Muscle of leg (tissue), 3 donors: ENCODE measurements at regions not wholly inside any gene's neighbourhood (a gene's known extent, or its start where the extent isn't known, plus 50 kb on each side); places are given as distances from the start of the nearest gene placed in this dataset.

Source experiments
- DNase-seq: peaks from one replicate; pipeline ENCODE4 v3.0.0; 2013
- H3K27ac ChIP-seq: one replicate; pipeline ENCODE4 v1.5.1; 2013; ENCODE audit warnings: mild to moderate bottlenecking, low read length, control low read depth
- H3K27me3 ChIP-seq: one replicate; pipeline ENCODE4 v1.6.1; 2013; ENCODE audit warnings: low read length; ENCODE audit not compliant: control insufficient read depth, insufficient read depth
- H3K36me3 ChIP-seq: one replicate; pipeline ENCODE4 v1.6.1; 2013; ENCODE audit warnings: low read length; ENCODE audit not compliant: control insufficient read depth, insufficient read depth
- H3K4me1 ChIP-seq: one replicate; pipeline ENCODE4 v1.6.1; 2013; ENCODE audit warnings: low read length; ENCODE audit not compliant: control insufficient read depth, insufficient read depth
- H3K4me3 ChIP-seq: one replicate; pipeline ENCODE4 v1.5.1; 2013; ENCODE audit warnings: low read length, control low read depth
- H3K9me3 ChIP-seq: replicated peaks from 2 replicates; pipeline ENCODE4 v1.6.1; 2013; ENCODE audit warnings: low read depth, low read length; ENCODE audit not compliant: control insufficient read depth
- WGBS: methylation state at CpG from one replicate; pipeline ENCODE4 v1.1.5; 2013; ENCODE audit warnings: missing lambda C conversion rate; ENCODE audit not compliant: insufficient coverage; 5-methylcytosine and 5-hydroxymethylcytosine counted together

GRCh38 chr7:12064586-12065127 is 146.4 kb upstream of the TMEM106B start:
- Histone ChIP-seq H3K36me3 (no peaks in the 10 kb centered on the region), H3K4me3 (no peak overlapping the region), H3K27me3 (no peaks in the 10 kb centered on the region), H3K9me3 (no peaks in the 10 kb centered on the region), H3K4me1 (no peaks in the 10 kb centered on the region), H3K27ac (no peak overlapping the region)
- no CpG with 5 or more reads among the region's 1 CpG for WGBS
- DNase-seq, result no peak

GRCh38 chr7:12066004-12066403 is 145.1 kb upstream of the TMEM106B start:
- Histone ChIP-seq H3K27me3 (no peaks in the 10 kb centered on the region), H3K4me1 (no peaks in the 10 kb centered on the region), H3K4me3 (no peak overlapping the region), H3K9me3 (no peaks in the 10 kb centered on the region), H3K27ac (no peak overlapping the region), H3K36me3 (no peaks in the 10 kb centered on the region)
- 100% methylated on average over 1 of the region's 4 CpGs for WGBS
- no peak for DNase-seq

GRCh38 chr7:12066521-12066920 is 144.6 kb upstream of the TMEM106B start:
- WGBS, result 79% methylated on average over 2 of the region's 2 CpGs
- Histone ChIP-seq H3K27me3 (no peaks in the 10 kb centered on the region), H3K4me3 (no peak overlapping the region)

GRCh38 chr7:12067156-12067831 is 143.8 kb upstream of the TMEM106B start:
- Histone ChIP-seq H3K36me3 (no peaks in the 10 kb centered on the region), H3K4me3 (no peak overlapping the region), H3K9me3 (no peaks in the 10 kb centered on the region), H3K27ac (no peak overlapping the region), H3K4me1 (no peaks in the 10 kb centered on the region), H3K27me3 (no peaks in the 10 kb centered on the region)
- DNase-seq, result peak; percentile 25
- 86% methylated on average over 10 of the region's 13 CpGs for WGBS

More at GRCh38 chr7:12066521-12066920, 144.6 kb upstream of the TMEM106B start:
- H3K36me3 ChIP-seq, result no peaks in the 10 kb centered on the region
- H3K4me1 ChIP-seq, result no peaks in the 10 kb centered on the region
- H3K9me3 ChIP-seq, result no peaks in the 10 kb centered on the region
- peak; percentile 2 for DNase-seq
- H3K27ac ChIP-seq, result no peak overlapping the region

GRCh38 chr7:12069757-12070156 is 141.3 kb upstream of the TMEM106B start:
- Histone ChIP-seq H3K9me3 (peaks cover 2% of the 10 kb centered on the region), H3K27me3 (no peaks in the 10 kb centered on the region), H3K4me1 (no peaks in the 10 kb centered on the region), H3K4me3 (no peak overlapping the region), H3K27ac (no peak overlapping the region), H3K36me3 (no peaks in the 10 kb centered on the region)
- WGBS, result no CpG with 5 or more reads among the region's 1 CpG
- no peak for DNase-seq

GRCh38 chr7:12074889-12075288 is 136.2 kb upstream of the TMEM106B start:
- WGBS, result no CpG with 5 or more reads among the region's 1 CpG
- no peak for DNase-seq

GRCh38 chr7:12080006-12080405 is 131.1 kb upstream of the TMEM106B start:
- no peak overlapping the region for H3K4me3 ChIP-seq
- no peaks in the 10 kb centered on the region for H3K4me1 ChIP-seq
- H3K27ac ChIP-seq, result no peak overlapping the region
- H3K36me3 ChIP-seq, result no peaks in the 10 kb centered on the region
- no peak for DNase-seq
- H3K27me3 ChIP-seq, result no peaks in the 10 kb centered on the region
- peaks cover 5% of the 10 kb centered on the region for H3K9me3 ChIP-seq
- WGBS, result no CpG with 5 or more reads among the region's 3 CpGs

More at GRCh38 chr7:12074889-12075288, 136.2 kb upstream of the TMEM106B start:
- no peaks in the 10 kb centered on the region for H3K27me3 ChIP-seq
- no peak overlapping the region for H3K4me3 ChIP-seq
- H3K27ac ChIP-seq, result no peak overlapping the region
- no peaks in the 10 kb centered on the region for H3K36me3 ChIP-seq
- peaks cover 10% of the 10 kb centered on the region for H3K9me3 ChIP-seq
- H3K4me1 ChIP-seq, result no peaks in the 10 kb centered on the region

GRCh38 chr7:12085516-12085915 is 125.6 kb upstream of the TMEM106B start:
- no peaks in the 10 kb centered on the region for H3K9me3 ChIP-seq
- H3K27ac ChIP-seq, result no peak overlapping the region
- H3K4me3 ChIP-seq, result no peak overlapping the region
- H3K4me1 ChIP-seq, result no peaks in the 10 kb centered on the region
- no peaks in the 10 kb centered on the region for H3K27me3 ChIP-seq
- no peaks in the 10 kb centered on the region for H3K36me3 ChIP-seq
- DNase-seq, result no peak
- WGBS, result no CpG with 5 or more reads among the region's 1 CpG

- H3K27me3 ChIP-seq, result no peaks in the 10 kb centered on the region
- H3K9me3 ChIP-seq, result no peaks in the 10 kb centered on the region
- no peak for DNase-seq
- no peaks in the 10 kb centered on the region for H3K4me1 ChIP-seq
- H3K4me3 ChIP-seq, result no peak overlapping the region
- WGBS, result 88% methylated on average over 7 of the region's 9 CpGs
- H3K36me3 ChIP-seq, result no peaks in the 10 kb centered on the region
- H3K27ac ChIP-seq, result no peak overlapping the region
Measured at GRCh38 chr7:12089951-12090756, 120.9 kb upstream of the TMEM106B start.

- no peaks in the 10 kb centered on the region for H3K9me3 ChIP-seq
- 59% methylated on average over 4 of the region's 5 CpGs for WGBS
- no peak overlapping the region for H3K4me3 ChIP-seq
- H3K27me3 ChIP-seq, result no peaks in the 10 kb centered on the region
- no peak overlapping the region for H3K27ac ChIP-seq
- H3K36me3 ChIP-seq, result no peaks in the 10 kb centered on the region
- H3K4me1 ChIP-seq, result no peaks in the 10 kb centered on the region
- DNase-seq, result no peak
Measured at GRCh38 chr7:12090757-12091221, 120.3 kb upstream of the TMEM106B start.
